Stomach smooth muscle (tissue), 2 donors: ENCODE measurements at regions not wholly inside any gene's neighbourhood (a gene's known extent, or its start where the extent isn't known, plus 50 kb on each side); places are given as distances from the start of the nearest gene placed in this dataset.

ENCODE experiments used
- H3K27ac ChIP-seq: one replicate; pipeline ENCODE4 v1.7.0; 2013; ENCODE audit warnings: mild to moderate bottlenecking, low read length, inconsistent platforms
- H3K27me3 ChIP-seq, 2 donors: one replicate each; pipeline ENCODE4 v1.7.0; 2013; ENCODE audit warnings: low read length in 2 of 2; ENCODE audit not compliant: insufficient read depth in 2 of 2, control insufficient read depth in 1 of 2
- H3K36me3 ChIP-seq, 2 donors: one replicate each; pipeline ENCODE4 v1.7.0; 2013; ENCODE audit warnings: low read length in 2 of 2; ENCODE audit not compliant: control insufficient read depth in 2 of 2, insufficient read depth in 2 of 2
- H3K4me1 ChIP-seq: one replicate; pipeline ENCODE4 v1.7.0; 2013; ENCODE audit warnings: low read length; ENCODE audit not compliant: control insufficient read depth, insufficient read depth
- H3K4me3 ChIP-seq, 2 donors: one replicate each; pipeline ENCODE4 v1.7.0; 2013; ENCODE audit warnings: low read length in 2 of 2
- H3K9ac ChIP-seq, 2 donors: one replicate each; pipeline ENCODE4 v1.7.0; 2013; ENCODE audit warnings: low read length in 2 of 2, mild to moderate bottlenecking in 1 of 2
- H3K9me3 ChIP-seq, 2 donors: one replicate each; pipeline ENCODE4 v1.7.0; 2013; ENCODE audit warnings: low read length in 2 of 2; ENCODE audit not compliant: control insufficient read depth in 2 of 2
- donor health status: healthy.
- donor health status: Pancreatic carcinoma.

- Histone ChIP-seq H3K9me3 (no peaks in the 10 kb centered on the region), H3K4me1 (no peaks in the 10 kb centered on the region), H3K27me3 (no peaks in the 10 kb centered on the region), H3K27ac (no peak overlapping the region), H3K36me3 (no peaks in the 10 kb centered on the region), H3K9ac (no peak overlapping the region), H3K4me3 (no peak overlapping the region)
These were observed 1824.7 kb downstream of the PCDH7 start for GRCh38 chr4:32544846-32545245.

GRCh38 chr4:32551943-32552342, 1831.8 kb downstream of the PCDH7 start:
- Histone ChIP-seq H3K4me3 (no peak overlapping the region), H3K9ac (no peak overlapping the region), H3K9me3 (no peaks in the 10 kb centered on the region), H3K36me3 (no peaks in the 10 kb centered on the region), H3K4me1 (no peaks in the 10 kb centered on the region), H3K27me3 (no peaks in the 10 kb centered on the region), H3K27ac (no peak overlapping the region)

GRCh38 chr4:32560306-32560705, 1840.1 kb downstream of the PCDH7 start:
- Histone ChIP-seq H3K27ac (no peak overlapping the region), H3K4me3 (peak overlapping the region; percentile 31 to 33), H3K27me3 (no peaks in the 10 kb centered on the region), H3K9me3 (no peaks in the 10 kb centered on the region), H3K9ac (no peak overlapping the region), H3K36me3 (no peaks in the 10 kb centered on the region), H3K4me1 (no peaks in the 10 kb centered on the region)

- Histone ChIP-seq H3K4me1 (no peaks in the 10 kb centered on the region), H3K9ac (no peak overlapping the region)
These were observed 1841.8 kb downstream of the PCDH7 start for GRCh38 chr4:32562010-32562409.

GRCh38 chr4:32564626-32565025, 1844.5 kb downstream of the PCDH7 start:
- Histone ChIP-seq H3K27me3 (no peaks in the 10 kb centered on the region), H3K36me3 (no peaks in the 10 kb centered on the region), H3K9me3 (no peaks in the 10 kb centered on the region), H3K9ac (no peak overlapping the region), H3K27ac (no peak overlapping the region), H3K4me1 (no peaks in the 10 kb centered on the region), H3K4me3 (no peak overlapping the region)

More at GRCh38 chr4:32562010-32562409, 1841.8 kb downstream of the PCDH7 start:
- no peak overlapping the region for H3K4me3 ChIP-seq
- no peaks in the 10 kb centered on the region for H3K9me3 ChIP-seq
- H3K27ac ChIP-seq: no peak overlapping the region
- H3K36me3 ChIP-seq: no peaks in the 10 kb centered on the region
- no peaks in the 10 kb centered on the region for H3K27me3 ChIP-seq

GRCh38 chr4:32569861-32570260, 1849.7 kb downstream of the PCDH7 start:
- no peaks in the 10 kb centered on the region for H3K9me3 ChIP-seq
- H3K27ac ChIP-seq: no peak overlapping the region
- H3K4me1 ChIP-seq: no peaks in the 10 kb centered on the region
- H3K27me3 ChIP-seq: no peaks in the 10 kb centered on the region
- no peaks in the 10 kb centered on the region for H3K36me3 ChIP-seq
- H3K9ac ChIP-seq: no peak overlapping the region
- no peak overlapping the region for H3K4me3 ChIP-seq

- Histone ChIP-seq H3K27me3 (no peaks in the 10 kb centered on the region), H3K9ac (no peak overlapping the region), H3K9me3 (no peaks in the 10 kb centered on the region), H3K4me3 (no peak overlapping the region), H3K36me3 (no peaks in the 10 kb centered on the region), H3K4me1 (no peaks in the 10 kb centered on the region), H3K27ac (no peak overlapping the region)
These were observed 1852.2 kb downstream of the PCDH7 start for GRCh38 chr4:32572366-32572765.

- Histone ChIP-seq H3K9ac (no peak overlapping the region), H3K27ac (no peak overlapping the region), H3K36me3 (no peaks in the 10 kb centered on the region), H3K4me3 (no peak overlapping the region), H3K27me3 (no peaks in the 10 kb centered on the region), H3K4me1 (no peaks in the 10 kb centered on the region), H3K9me3 (no peaks in the 10 kb centered on the region)
These were observed 1854.6 kb downstream of the PCDH7 start for GRCh38 chr4:32574803-32575202.

- Histone ChIP-seq H3K36me3 (no peaks in the 10 kb centered on the region), H3K27ac (no peak overlapping the region), H3K27me3 (no peaks in the 10 kb centered on the region), H3K9me3 (no peaks in the 10 kb centered on the region), H3K9ac (no peak overlapping the region), H3K4me1 (no peaks in the 10 kb centered on the region), H3K4me3 (no peak overlapping the region)
These were observed 1868.9 kb downstream of the PCDH7 start for GRCh38 chr4:32589097-32589496.

GRCh38 chr4:32589853-32590252, 1869.7 kb downstream of the PCDH7 start:
- Histone ChIP-seq H3K4me1 (no peaks in the 10 kb centered on the region), H3K27ac (no peak overlapping the region), H3K36me3 (no peaks in the 10 kb centered on the region), H3K9me3 (no peaks in the 10 kb centered on the region), H3K27me3 (no peaks in the 10 kb centered on the region), H3K9ac (no peak overlapping the region), H3K4me3 (no peak overlapping the region)

- Histone ChIP-seq H3K9me3 (no peaks in the 10 kb centered on the region), H3K4me1 (no peaks in the 10 kb centered on the region), H3K9ac (no peak overlapping the region), H3K27ac (no peak overlapping the region), H3K4me3 (no peak overlapping the region), H3K36me3 (no peaks in the 10 kb centered on the region), H3K27me3 (no peaks in the 10 kb centered on the region)
These were observed 1877.2 kb downstream of the PCDH7 start for GRCh38 chr4:32597354-32597753.
